ENCODE measurements at regions not wholly inside any gene's neighbourhood (a gene's known extent, or its start where the extent isn't known, plus 50 kb on each side); places are given as distances from the start of the nearest gene placed in this dataset.

DNA sequence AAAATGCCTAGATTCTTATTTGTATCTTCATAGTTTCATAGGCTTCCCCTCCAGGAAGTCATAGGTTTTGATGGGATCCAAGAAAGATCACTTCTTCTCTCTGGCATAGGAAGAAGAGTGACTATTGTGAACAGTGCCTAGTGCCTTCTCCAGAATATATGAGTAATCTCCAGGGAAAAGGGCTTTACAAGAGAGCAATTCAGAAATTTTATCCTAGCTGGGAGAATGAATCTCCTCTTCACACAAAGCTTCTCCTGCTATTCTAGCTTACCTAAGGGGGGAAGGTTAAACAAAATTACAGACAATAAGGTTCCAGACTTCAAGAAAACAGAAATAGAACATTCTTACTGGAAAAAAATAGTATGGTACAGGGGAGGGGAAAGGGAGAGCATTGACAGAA is 1193.3 kb upstream of the CDH6 start:
- H3K4me1 ChIP-seq = no peaks in the 10 kb centered on the region
- TF ChIP-seq Cebpa-rat (IDR thresholded peaks at IDR 0.05) = no peak
- no peaks in the 10 kb centered on the region for H3K36me3 ChIP-seq
- H3K9ac ChIP-seq = no peak overlapping the region
- H3K27me3 ChIP-seq = no peaks in the 10 kb centered on the region
- no peak overlapping the region for H3K4me3 ChIP-seq
- no peaks in the 10 kb centered on the region for H3K9me3 ChIP-seq
- H4K20me1 ChIP-seq = no peaks in the 10 kb centered on the region
- H3K4me2 ChIP-seq = no peak overlapping the region
- no peak overlapping the region for H3K27ac ChIP-seq

DNA sequence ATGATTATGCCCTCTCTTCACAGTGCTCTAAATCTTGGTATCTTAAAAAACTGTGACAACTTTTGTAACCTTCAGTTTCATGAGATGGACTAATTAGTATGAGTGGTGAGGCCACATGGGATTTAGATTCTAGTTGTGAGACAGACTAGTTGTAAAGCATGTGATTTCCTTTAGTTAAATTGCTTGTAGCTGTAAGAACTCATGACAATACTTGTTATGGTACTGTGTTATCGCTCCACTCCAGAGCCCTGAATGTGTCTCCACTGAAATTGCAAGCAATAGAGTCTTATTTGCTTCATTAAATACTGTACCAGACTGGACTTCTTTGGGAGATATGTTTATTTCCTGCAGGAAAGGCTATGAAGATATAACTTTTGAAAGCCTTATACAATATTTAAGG is 1198.3 kb upstream of the CDH6 start:
- H3K36me3 ChIP-seq = no peaks in the 10 kb centered on the region
- H3K27me3 ChIP-seq = no peaks in the 10 kb centered on the region
- H4K20me1 ChIP-seq = no peaks in the 10 kb centered on the region
- H3K9me3 ChIP-seq = no peaks in the 10 kb centered on the region
- TF ChIP-seq Cebpa-rat (IDR thresholded peaks at IDR 0.05) = no peak
- H3K4me1 ChIP-seq = no peaks in the 10 kb centered on the region
- H3K4me2 ChIP-seq = no peak overlapping the region
- no peak overlapping the region for H3K4me3 ChIP-seq
- H3K27ac ChIP-seq = no peak overlapping the region
- no peak overlapping the region for H3K9ac ChIP-seq

DNA sequence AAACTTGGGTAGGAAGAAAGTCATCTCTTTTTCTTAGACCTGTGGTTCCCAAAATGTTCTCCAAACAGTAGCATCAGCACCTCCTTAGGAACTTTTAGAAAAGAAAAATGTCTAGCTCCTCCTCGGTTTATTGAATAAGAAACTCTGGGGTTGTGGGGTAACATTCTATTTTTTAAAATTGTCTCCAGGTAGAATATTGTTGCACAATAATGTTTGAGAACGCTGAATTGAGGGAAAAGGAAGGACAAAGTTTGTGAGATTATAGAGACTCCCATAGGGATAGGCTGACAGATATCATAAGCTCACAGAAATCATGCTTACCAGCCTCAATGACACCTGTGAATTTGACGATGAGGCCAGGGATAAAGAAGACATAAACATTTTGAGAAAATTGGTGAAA is 1199.0 kb upstream of the CDH6 start:
- no peak overlapping the region for H3K9ac ChIP-seq
- no peaks in the 10 kb centered on the region for H3K27me3 ChIP-seq
- H3K4me2 ChIP-seq = no peak overlapping the region
- H4K20me1 ChIP-seq = no peaks in the 10 kb centered on the region
- no peaks in the 10 kb centered on the region for H3K4me1 ChIP-seq
- no peaks in the 10 kb centered on the region for H3K9me3 ChIP-seq
- H3K36me3 ChIP-seq = no peaks in the 10 kb centered on the region
- H3K27ac ChIP-seq = no peak overlapping the region
- no peak overlapping the region for H3K4me3 ChIP-seq
- no peak for TF ChIP-seq Cebpa-rat (IDR thresholded peaks at IDR 0.05)

DNA sequence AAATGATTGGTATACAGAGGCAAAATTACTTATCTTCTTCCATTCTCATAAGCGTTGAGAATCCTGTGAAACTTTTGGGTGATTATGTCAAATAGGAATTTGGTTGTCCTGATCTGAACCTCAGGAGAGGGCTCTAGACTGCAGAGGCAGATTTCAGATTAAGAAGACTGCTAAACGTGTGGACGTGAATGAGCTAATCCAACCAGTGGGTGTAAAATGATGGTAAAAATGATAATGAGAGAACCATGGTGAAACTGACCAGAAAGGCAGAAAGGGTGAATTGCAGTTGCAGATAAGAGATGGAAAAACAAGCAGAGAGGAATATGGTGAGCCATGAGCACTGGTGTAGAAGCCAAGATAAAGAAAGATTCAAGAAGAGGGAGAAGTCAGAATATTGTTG is 1200.2 kb upstream of the CDH6 start:
- H3K4me3 ChIP-seq = no peak overlapping the region
- H3K4me2 ChIP-seq = no peak overlapping the region
- no peak for TF ChIP-seq Cebpa-rat (IDR thresholded peaks at IDR 0.05)
- no peaks in the 10 kb centered on the region for H3K4me1 ChIP-seq
- H3K27ac ChIP-seq = no peak overlapping the region
- H3K27me3 ChIP-seq = no peaks in the 10 kb centered on the region
- H3K9me3 ChIP-seq = no peaks in the 10 kb centered on the region
- no peak overlapping the region for H3K9ac ChIP-seq
- H3K36me3 ChIP-seq = no peaks in the 10 kb centered on the region
- no peaks in the 10 kb centered on the region for H4K20me1 ChIP-seq

DNA sequence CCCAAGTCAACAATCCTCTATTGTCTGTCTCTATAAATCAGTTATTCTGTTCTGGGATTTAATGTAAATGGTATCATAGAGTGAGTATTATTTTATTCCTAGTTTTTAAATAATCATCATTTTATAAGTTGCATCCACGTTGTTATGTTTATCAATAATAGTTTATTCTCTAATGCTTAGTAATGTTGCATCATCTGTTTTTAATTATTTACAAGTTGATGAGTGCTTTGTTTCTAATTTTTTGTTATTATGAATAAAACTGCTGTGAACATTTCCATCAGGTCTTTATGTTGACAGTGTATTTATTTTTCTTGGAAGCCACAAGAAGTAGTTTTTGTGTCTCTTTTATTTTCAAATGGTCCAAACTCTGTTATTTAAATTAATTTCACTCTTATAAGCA is 1201.2 kb upstream of the CDH6 start:
- Histone ChIP-seq H3K4me1 (no peaks in the 10 kb centered on the region), H4K20me1 (no peaks in the 10 kb centered on the region), H3K4me2 (no peak overlapping the region), H3K9me3 (no peaks in the 10 kb centered on the region), H3K9ac (no peak overlapping the region), H3K27ac (no peak overlapping the region), H3K36me3 (no peaks in the 10 kb centered on the region), H3K4me3 (no peak overlapping the region), H3K27me3 (no peaks in the 10 kb centered on the region)
- no peak for TF ChIP-seq Cebpa-rat (IDR thresholded peaks at IDR 0.05)

DNA sequence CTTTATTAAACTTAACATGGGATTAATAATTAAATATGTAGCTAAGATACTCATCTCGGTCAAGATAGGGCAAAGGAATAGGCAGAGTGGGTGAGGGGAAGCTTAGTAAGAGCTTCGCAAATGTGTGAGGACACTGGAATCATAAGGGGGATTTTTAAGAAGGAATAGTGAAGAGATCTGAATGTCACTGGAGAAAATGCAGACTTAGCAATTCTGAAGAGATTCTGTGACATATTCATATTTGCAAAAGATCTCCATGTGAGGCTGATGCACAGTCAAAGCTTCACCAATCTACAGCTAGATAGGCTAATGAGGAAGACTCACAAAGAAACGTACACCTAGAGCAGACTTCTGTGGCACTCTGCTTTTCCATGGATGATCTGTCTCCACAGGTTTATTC is 1202.8 kb upstream of the CDH6 start:
- no peaks in the 10 kb centered on the region for H4K20me1 ChIP-seq
- TF ChIP-seq Cebpa-rat (IDR thresholded peaks at IDR 0.05) = no peak
- H3K9me3 ChIP-seq = no peaks in the 10 kb centered on the region
- no peaks in the 10 kb centered on the region for H3K4me1 ChIP-seq
- no peak overlapping the region for H3K9ac ChIP-seq
- no peak overlapping the region for H3K4me2 ChIP-seq
- no peak overlapping the region for H3K27ac ChIP-seq
- H3K36me3 ChIP-seq = no peaks in the 10 kb centered on the region
- H3K4me3 ChIP-seq = no peak overlapping the region
- no peaks in the 10 kb centered on the region for H3K27me3 ChIP-seq

DNA sequence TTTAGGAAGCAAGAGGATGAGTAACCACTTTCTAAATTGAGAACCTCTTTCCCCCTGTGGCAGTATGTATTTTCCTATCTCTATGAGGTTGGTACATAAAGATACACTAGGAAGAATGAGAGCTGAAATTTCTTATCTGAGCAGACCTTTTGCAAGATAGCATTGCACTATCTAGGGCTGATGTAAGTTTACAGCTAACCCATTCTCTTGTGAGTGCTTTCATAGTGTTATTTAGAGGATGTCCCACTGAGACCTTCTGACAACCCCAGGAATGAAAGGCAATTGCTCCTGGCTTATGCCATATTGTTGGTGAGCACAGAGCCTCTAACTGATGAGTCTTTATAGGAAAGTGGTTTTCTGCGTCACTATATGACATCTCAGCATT is 1209.3 kb upstream of the CDH6 start:
- no peaks in the 10 kb centered on the region for H3K4me1 ChIP-seq
- no peak overlapping the region for H3K4me3 ChIP-seq
- no peak overlapping the region for H3K4me2 ChIP-seq
- no peaks in the 10 kb centered on the region for H3K36me3 ChIP-seq
- no peaks in the 10 kb centered on the region for H3K27me3 ChIP-seq
- no peak overlapping the region for H3K9ac ChIP-seq
- H3K9me3 ChIP-seq = no peaks in the 10 kb centered on the region
- H4K20me1 ChIP-seq = no peaks in the 10 kb centered on the region
- no peak for TF ChIP-seq Cebpa-rat (IDR thresholded peaks at IDR 0.05)
- H3K27ac ChIP-seq = no peak overlapping the region

DNA sequence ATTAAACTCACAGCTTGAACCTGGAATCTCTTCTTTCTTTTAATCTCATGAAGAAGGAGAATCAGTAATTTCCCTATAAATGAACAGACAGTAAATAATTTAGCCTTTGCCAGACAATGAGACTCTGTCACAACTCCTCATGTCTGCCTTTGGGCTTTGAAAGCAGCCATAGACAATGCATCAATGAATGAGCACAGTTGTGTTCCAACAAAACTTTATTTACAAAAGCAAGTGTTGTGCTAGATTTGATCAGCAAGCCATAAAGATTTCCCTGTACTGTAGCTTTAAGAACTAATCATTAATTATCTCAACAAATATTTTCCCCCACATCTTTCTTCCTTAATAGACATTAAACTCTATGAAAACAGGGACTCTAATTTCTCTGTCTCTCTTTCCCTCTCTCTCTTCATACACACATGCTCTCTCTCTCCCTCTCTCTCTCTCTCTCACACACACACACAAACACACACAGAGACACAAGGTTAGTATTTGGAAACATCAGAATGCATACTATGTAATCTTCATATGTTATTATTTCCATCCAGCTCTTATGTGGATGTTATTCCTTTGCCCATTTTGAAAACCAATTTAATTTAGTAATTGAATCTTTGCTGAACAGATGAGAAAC is 1209.8 kb upstream of the CDH6 start:
- Histone ChIP-seq H3K4me3 (no peak overlapping the region), H3K9me3 (no peaks in the 10 kb centered on the region), H3K27me3 (no peaks in the 10 kb centered on the region), H4K20me1 (no peaks in the 10 kb centered on the region), H3K4me2 (no peak overlapping the region), H3K27ac (no peak overlapping the region), H3K4me1 (no peaks in the 10 kb centered on the region), H3K36me3 (no peaks in the 10 kb centered on the region), H3K9ac (no peak overlapping the region)
- TF ChIP-seq Cebpa-rat (IDR thresholded peaks at IDR 0.05) = no peak

DNA sequence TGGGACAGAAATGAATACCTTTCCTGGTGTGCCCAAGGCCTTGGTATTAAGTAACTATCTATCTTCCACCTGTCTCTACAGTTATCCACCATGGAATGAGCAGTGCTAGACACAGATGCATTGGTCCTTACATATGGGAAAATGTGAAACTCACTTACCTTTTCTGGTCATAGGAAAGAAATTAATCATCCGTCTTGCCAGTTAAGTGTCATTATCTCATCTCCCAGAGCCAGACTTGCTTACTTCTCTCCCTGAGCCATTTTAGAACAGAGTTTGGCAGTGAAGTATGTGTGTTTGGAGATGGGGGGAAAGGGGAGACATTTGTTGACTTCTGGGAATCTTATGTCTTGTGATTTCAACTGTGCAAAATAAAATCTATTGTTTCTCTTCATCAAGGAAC is 1211.0 kb upstream of the CDH6 start:
- Histone ChIP-seq H4K20me1 (no peaks in the 10 kb centered on the region), H3K4me1 (no peaks in the 10 kb centered on the region), H3K4me3 (no peak overlapping the region), H3K9ac (no peak overlapping the region), H3K4me2 (no peak overlapping the region), H3K27ac (no peak overlapping the region), H3K36me3 (no peaks in the 10 kb centered on the region), H3K9me3 (no peaks in the 10 kb centered on the region), H3K27me3 (no peaks in the 10 kb centered on the region)
- no peak for TF ChIP-seq Cebpa-rat (IDR thresholded peaks at IDR 0.05)

DNA sequence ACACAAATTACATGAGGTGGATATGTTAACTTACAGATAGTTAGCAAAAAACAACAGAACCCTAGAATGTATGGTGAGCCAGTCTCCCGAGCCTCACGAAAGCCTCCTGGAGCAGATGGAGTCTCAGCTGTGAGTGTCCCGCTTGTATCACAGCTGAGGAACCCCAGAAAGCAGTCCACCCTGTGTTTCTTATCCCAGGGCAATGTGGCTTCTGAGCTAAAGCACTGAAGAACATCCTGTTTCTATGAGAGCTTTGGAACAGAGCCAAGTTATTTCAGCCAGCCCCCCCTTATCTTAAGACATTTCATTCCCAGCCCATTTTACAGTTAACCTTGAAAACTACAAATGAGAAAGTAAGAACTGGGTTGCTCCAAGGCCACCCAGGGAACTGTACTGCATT is 1220.9 kb upstream of the CDH6 start:
- Histone ChIP-seq H3K9ac (no peak overlapping the region), H3K4me3 (no peak overlapping the region), H3K36me3 (no peaks in the 10 kb centered on the region), H3K4me1 (no peaks in the 10 kb centered on the region), H3K9me3 (no peaks in the 10 kb centered on the region), H3K27ac (no peak overlapping the region), H4K20me1 (no peaks in the 10 kb centered on the region), H3K4me2 (no peak overlapping the region), H3K27me3 (no peaks in the 10 kb centered on the region)
- no peak for TF ChIP-seq Cebpa-rat (IDR thresholded peaks at IDR 0.05)

DNA sequence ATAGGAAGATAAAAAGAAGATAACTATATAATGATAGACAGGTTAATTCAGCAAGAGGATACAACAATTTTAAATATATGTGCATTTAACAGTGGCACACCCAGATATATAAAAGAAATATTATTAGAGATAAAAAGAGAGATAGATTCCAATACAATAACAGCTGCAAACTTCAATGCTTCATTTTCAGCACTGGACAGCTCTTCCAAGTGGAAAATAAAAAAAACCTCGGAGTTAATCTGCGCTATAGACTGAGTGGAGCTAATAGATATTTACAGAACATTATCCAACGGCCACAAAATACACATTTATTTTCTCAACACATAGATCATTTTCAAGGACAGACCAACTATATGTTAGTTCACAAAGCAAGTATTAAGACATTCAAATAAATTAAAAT is 1229.5 kb upstream of the CDH6 start:
- no peak overlapping the region for H3K4me2 ChIP-seq
- H3K9ac ChIP-seq = no peak overlapping the region
- no peaks in the 10 kb centered on the region for H3K4me1 ChIP-seq
- no peak overlapping the region for H3K27ac ChIP-seq
- H3K36me3 ChIP-seq = no peaks in the 10 kb centered on the region
- no peaks in the 10 kb centered on the region for H4K20me1 ChIP-seq
- no peak overlapping the region for H3K4me3 ChIP-seq
- no peaks in the 10 kb centered on the region for H3K27me3 ChIP-seq
- H3K9me3 ChIP-seq = no peaks in the 10 kb centered on the region
- no peak for TF ChIP-seq Cebpa-rat (IDR thresholded peaks at IDR 0.05)

All from BLaER1 (cell line).